ENCODE measurements at regions not wholly inside any gene's neighbourhood (a gene's known extent, or its start where the extent isn't known, plus 50 kb on each side); places are given as distances from the start of the nearest gene placed in this dataset.

- H2AFZ ChIP-seq (ENCODE audit: low read depth, low read length), result no peak overlapping the region
- FAIRE-seq, result no peak
- POLR2A ChIA-PET, result no interaction called here
These were observed 76.8 kb upstream of the PLEKHA5 start for GRCh38 chr12:19052689-19053088.

More at GRCh38 chr12:19052689-19053088, 76.8 kb upstream of the PLEKHA5 start:
- no peak overlapping the region for H3K4me3 ChIP-seq (replicated peaks in 1 of 3; ENCODE audit: insufficient read depth in 1 of 3, low read depth in 1 of 3, low read length in 3 of 3)
- H4K20me1 ChIP-seq (replicated peaks; ENCODE audit: control insufficient read depth, extremely low read depth, insufficient read depth, low read length), result no peaks in the 10 kb centered on the region
- H3K79me2 ChIP-seq (ENCODE audit: control insufficient read depth, insufficient read depth, low read length), result no peaks in the 10 kb centered on the region
- TF ChIP-seq, protein P1, sequence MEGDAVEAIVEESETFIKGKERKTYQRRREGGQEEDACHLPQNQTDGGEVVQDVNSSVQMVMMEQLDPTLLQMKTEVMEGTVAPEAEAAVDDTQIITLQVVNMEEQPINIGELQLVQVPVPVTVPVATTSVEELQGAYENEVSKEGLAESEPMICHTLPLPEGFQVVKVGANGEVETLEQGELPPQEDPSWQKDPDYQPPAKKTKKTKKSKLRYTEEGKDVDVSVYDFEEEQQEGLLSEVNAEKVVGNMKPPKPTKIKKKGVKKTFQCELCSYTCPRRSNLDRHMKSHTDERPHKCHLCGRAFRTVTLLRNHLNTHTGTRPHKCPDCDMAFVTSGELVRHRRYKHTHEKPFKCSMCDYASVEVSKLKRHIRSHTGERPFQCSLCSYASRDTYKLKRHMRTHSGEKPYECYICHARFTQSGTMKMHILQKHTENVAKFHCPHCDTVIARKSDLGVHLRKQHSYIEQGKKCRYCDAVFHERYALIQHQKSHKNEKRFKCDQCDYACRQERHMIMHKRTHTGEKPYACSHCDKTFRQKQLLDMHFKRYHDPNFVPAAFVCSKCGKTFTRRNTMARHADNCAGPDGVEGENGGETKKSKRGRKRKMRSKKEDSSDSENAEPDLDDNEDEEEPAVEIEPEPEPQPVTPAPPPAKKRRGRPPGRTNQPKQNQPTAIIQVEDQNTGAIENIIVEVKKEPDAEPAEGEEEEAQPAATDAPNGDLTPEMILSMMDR (IDR thresholded peaks at IDR 0.05; ENCODE audit: extremely low read depth in 1 of 2, insufficient read depth in 1 of 2, low read depth in 1 of 2, low read length in 2 of 2), result no peak
- no peak for TF ChIP-seq MAX (IDR thresholded peaks at IDR 0.05; ENCODE audit: insufficient read depth, insufficient read length)
- no peak for TF ChIP-seq MYC (IDR thresholded peaks at IDR 0.05; ENCODE audit: low read depth, low read length)
- no peak for TF ChIP-seq EZH2 (IDR thresholded peaks at IDR 0.05; ENCODE audit: borderline replicate concordance, low read depth, low read length, severe bottlenecking)
- no peak for TF ChIP-seq FOS (IDR thresholded peaks at IDR 0.05; ENCODE audit: borderline replicate concordance, insufficient read depth, low read length)
- TF ChIP-seq POLR2A (IDR thresholded peaks at IDR 0.05; ENCODE audit: low read depth, low read length), result no peak
- no peak for TF ChIP-seq JUN (IDR thresholded peaks at IDR 0.05; ENCODE audit: borderline replicate concordance, insufficient read depth, insufficient read length, low read depth)
- no peak for TF ChIP-seq GATA2 (IDR thresholded peaks at IDR 0.05; ENCODE audit: insufficient read depth, insufficient read length, low read depth, low read length)
- no peak for TF ChIP-seq POLR2AphosphoS5 (IDR thresholded peaks at IDR 0.05; ENCODE audit: insufficient read depth, low read depth, low read length)
- no TSS peak for BruUV-seq (replicated peaks)
- H3K4me1 ChIP-seq (ENCODE audit: control insufficient read depth, extremely low read depth, insufficient read depth, low read length), result peaks cover 6% of the 10 kb centered on the region
- no peak overlapping the region for H3K4me2 ChIP-seq (ENCODE audit: insufficient read depth, low read length)
- CTCF ChIA-PET, result no interaction called here
- H3K27ac ChIP-seq (ENCODE audit: insufficient read depth, low read depth, low read length), result no peak overlapping the region
- no peaks in the 10 kb centered on the region for H3K27me3 ChIP-seq (ENCODE audit: control insufficient read depth in 2 of 2, insufficient read depth in 2 of 2, low read length in 2 of 2)
- no peaks in the 10 kb centered on the region for H3K9me3 ChIP-seq (replicated peaks; ENCODE audit: control insufficient read depth, insufficient read depth, low read length)
- H3K36me3 ChIP-seq (ENCODE audit: control insufficient read depth in 2 of 2, extremely low read depth in 1 of 2, insufficient read depth in 2 of 2, low read length in 2 of 2), result no peaks in the 10 kb centered on the region
- H3K9me1 ChIP-seq (replicated peaks; ENCODE audit: control insufficient read depth, extremely low read depth, insufficient read depth, low read length), result no peaks in the 10 kb centered on the region
- DNase-seq (ENCODE audit: low read depth, low spot score), result peak; percentile 54
- dilution Hi-C loops (cut with MboI; ENCODE audit: extremely low pct_ligation_motif_present, low sequenced_read_pairs), result no loop called here
- H3K9ac ChIP-seq (replicated peaks; ENCODE audit: extremely low read depth, insufficient read depth, low read length), result no peak overlapping the region
- intact Hi-C loops (cut with micrococcal nuclease), result no loop called here
